Renal cortex interstitium (tissue), 11 donors: ENCODE measurements at regions not wholly inside any gene's neighbourhood (a gene's known extent, or its start where the extent isn't known, plus 50 kb on each side); places are given as distances from the start of the nearest gene placed in this dataset.

Source experiments
- DNase-seq, 11 donors: peaks; one replicate each; pipeline ENCODE4 v3.0.0-alpha.2; 2013; ENCODE audit warnings: low read depth in 9 of 11, low spot score in 4 of 11; ENCODE audit errors: extremely low read depth in 1 of 11

- DNase-seq, result no peak
Measured at GRCh38 chr2:67954093-67954748, 108.6 kb downstream of the C1D start.

- no peak for DNase-seq
Measured at GRCh38 chr2:67955748-67956603, 106.8 kb downstream of the C1D start.

DNA sequence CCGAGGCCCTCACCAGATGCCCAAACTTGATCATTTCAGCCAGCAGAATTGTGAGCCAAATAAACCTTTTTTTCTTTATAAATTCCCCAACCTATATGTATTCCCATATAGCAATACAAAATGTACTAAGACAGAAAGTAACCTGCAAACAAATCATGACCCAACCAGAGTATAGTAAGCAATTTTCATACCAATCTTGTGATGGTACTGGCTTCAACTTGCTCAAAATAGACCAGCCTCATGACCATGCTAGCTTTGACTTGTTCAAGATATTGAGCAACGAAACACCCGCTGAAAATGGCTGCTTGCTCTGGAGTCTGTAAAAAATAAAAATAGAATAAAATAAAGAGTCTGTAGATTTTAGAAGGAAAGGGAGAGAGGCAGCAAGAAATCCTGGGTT, 97.6 kb downstream of the C1D start:
- DNase-seq, result no peak

DNA sequence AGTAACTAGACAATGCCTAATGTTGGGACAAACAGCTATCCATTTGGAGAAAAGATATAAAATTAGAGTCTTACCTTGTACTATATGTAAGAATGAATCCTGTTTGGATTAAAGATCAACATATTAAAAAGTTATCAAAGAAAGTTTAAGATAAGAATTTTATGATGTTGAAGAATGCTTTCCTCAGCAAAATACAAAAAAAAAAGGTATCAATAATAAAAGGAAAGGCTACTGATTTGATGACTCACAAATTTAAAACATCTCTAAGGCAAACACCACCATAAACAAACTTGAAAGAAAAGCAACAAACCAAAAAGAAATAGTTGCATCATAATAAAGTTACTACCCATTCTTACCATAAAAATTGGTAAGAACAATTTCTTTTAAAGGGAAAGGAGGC, 92.7 kb downstream of the C1D start:
- no peak for DNase-seq

- DNase-seq, result no peak
Measured at GRCh38 chr2:67970542-67970941, 92.3 kb downstream of the C1D start.

GRCh38 chr2:67974559-67975430, 88.0 kb downstream of the C1D start:
- no peak for DNase-seq

GRCh38 chr2:67977464-67977863, 85.3 kb downstream of the C1D start:
- DNase-seq, result no peak

- DNase-seq, result no peak
Measured at GRCh38 chr2:67982956-67983355, 79.8 kb downstream of the C1D start.

DNA sequence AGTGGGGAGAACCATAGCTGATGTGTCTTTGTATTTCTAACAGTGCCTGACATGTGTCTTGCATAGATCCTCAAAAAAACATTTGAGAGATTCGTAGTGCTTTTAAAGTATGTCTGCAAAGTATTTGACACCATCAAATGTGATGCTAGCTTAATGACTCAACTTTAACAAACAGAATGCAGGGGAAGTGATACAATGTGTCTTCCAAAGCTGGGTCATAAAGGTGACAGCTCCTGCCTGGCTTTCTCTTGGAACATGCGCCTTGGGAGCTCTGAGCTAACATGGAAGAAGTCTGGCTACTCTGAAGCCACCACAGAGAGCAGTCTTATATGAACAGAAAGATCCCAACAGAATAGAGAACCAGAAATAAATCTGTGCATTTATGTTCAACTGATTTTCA, 78.2 kb downstream of the C1D start:
- no peak for DNase-seq

DNA sequence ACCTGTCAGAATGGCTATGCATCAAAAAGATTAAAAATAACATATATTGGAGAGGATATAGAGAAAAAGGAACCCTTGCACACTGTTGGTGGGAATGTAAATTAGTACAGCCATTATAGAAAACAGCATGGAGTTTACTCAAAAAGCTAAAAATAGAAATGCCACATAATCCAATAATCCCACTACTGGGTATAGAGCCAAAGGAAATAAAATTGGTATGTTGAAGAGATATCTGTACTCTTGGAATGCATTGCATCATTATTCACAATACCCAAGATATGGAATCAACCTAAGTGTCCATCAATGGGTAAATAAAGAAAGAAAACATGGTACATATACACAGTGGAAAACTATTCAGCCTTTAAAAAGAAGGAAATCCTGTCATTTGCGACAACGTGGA, 77.2 kb downstream of the C1D start:
- no peak for DNase-seq

DNA sequence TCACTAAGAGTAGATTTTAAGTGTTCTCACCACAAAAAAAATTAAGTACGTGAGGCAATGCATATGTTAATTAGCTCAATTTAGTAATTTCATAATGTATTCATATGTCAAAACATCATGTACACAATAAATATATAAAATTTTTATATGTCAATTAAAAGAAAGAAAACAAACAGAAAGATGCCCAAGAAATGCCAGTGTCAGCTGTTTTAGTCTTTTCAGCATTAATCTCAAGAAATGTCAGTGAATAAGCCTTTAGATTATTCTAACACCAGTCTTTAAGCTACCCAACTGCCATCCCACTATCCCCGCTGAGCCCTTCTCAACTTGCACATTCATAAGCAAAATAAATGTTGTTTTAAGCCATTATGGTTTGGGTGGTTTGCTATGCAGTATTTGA, 76.5 kb downstream of the C1D start:
- DNase-seq, result no peak
